Kidney (tissue), 13 donors: ENCODE measurements at regions not wholly inside any gene's neighbourhood (a gene's known extent, or its start where the extent isn't known, plus 50 kb on each side); places are given as distances from the start of the nearest gene placed in this dataset.
A peak's percentile ranks its signal among the peaks of the same experiment; 100 is the strongest.

Source experiments
- DNase-seq, 5 donors: peaks; one replicate each; pipeline ENCODE4 v3.0.0-alpha.2; 2013 to 2020
- FAIRE-seq: peaks from 2 replicates; lab custom pipeline; 2012; peaks lifted over from hg19 to GRCh38; lab: Jason Lieb, UNC
- H3K27ac ChIP-seq, 2 donors: one replicate each; pipeline ENCODE4 v1.7.0; 2013; ENCODE audit warnings: low read depth in 2 of 2, low read length in 2 of 2, inconsistent platforms in 1 of 2
- H3K27me3 ChIP-seq: one replicate; pipeline ENCODE4 v1.7.1; 2013; ENCODE audit warnings: low read length, inconsistent platforms; ENCODE audit not compliant: control insufficient read depth, insufficient read depth
- H3K36me3 ChIP-seq, 3 donors: one replicate each; pipeline versions ENCODE4 v1.7.0 to v1.7.1; 2013; ENCODE audit warnings: low read length in 3 of 3, control low read depth in 1 of 3, inconsistent platforms in 1 of 3; ENCODE audit not compliant: insufficient read depth in 3 of 3, control insufficient read depth in 2 of 3
- H3K4me1 ChIP-seq, 3 donors: one replicate each; pipeline versions ENCODE4 v1.7.0 to v1.7.1; 2013; ENCODE audit warnings: low read length in 3 of 3, inconsistent platforms in 1 of 3, low read depth in 1 of 3; ENCODE audit not compliant: control insufficient read depth in 2 of 3, insufficient read depth in 2 of 3
- H3K4me3 ChIP-seq, 3 donors: one replicate each; pipeline versions ENCODE4 v1.7.0 to v1.8.1; 2013; ENCODE audit warnings: low read length in 3 of 3, control low read depth in 1 of 3, inconsistent platforms in 1 of 3
- H3K9ac ChIP-seq, 3 donors: one replicate each; pipeline versions ENCODE4 v1.7.0 to v1.7.1; 2013; ENCODE audit warnings: low read length in 3 of 3, control low read depth in 1 of 3, inconsistent platforms in 1 of 3
- H3K9me3 ChIP-seq, 3 donors: one replicate each; pipeline versions ENCODE4 v1.7.0 to v1.7.1; 2013; ENCODE audit warnings: low read length in 3 of 3, control low read depth in 1 of 3, inconsistent platforms in 1 of 3; ENCODE audit not compliant: control insufficient read depth in 2 of 3, insufficient read depth in 1 of 3
- intact Hi-C: fragments of 100-400 bp; cut with DNase I; formaldehyde crosslinking; loops from one replicate; pipeline ENCODE4 v1.11.1; 2022
- TF ChIP-seq, protein P1 (sequence below): IDR thresholded peaks from 3 replicates; pipeline ENCODE4 v1.5.1; 2012; ENCODE audit warnings: mild to moderate bottlenecking, moderate library complexity, borderline replicate concordance; ENCODE audit not compliant: insufficient read depth; ENCODE audit errors: extremely low read depth
- donor health status: control.
- donor health status: control.
- donor health status: control.
- donor health status: control.
- donor health status: control.
- donor health status: DM: yes; HTN: yes; CAD: no.
- donor health status: Normal renal cell carcinoma (clear cell type).

DNA sequence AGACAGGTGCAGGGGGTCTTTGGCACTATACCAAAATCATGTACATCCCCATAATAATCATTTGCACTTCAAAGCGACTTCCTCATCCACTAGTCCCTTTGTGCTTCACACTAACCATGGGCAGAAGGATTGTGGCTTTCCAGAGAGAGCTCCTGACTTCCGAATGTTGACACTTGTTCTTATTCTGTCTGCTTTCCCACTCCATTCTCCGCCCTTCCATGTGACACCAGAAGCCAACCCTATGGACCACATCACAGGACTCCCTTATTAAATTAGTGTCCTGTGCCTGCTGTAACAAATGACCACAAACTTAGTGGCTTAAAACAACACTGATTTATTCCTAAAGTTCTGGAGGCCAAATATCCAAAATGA lies 91.6 kb downstream of the CMC2 start:
- TF ChIP-seq, protein P1, sequence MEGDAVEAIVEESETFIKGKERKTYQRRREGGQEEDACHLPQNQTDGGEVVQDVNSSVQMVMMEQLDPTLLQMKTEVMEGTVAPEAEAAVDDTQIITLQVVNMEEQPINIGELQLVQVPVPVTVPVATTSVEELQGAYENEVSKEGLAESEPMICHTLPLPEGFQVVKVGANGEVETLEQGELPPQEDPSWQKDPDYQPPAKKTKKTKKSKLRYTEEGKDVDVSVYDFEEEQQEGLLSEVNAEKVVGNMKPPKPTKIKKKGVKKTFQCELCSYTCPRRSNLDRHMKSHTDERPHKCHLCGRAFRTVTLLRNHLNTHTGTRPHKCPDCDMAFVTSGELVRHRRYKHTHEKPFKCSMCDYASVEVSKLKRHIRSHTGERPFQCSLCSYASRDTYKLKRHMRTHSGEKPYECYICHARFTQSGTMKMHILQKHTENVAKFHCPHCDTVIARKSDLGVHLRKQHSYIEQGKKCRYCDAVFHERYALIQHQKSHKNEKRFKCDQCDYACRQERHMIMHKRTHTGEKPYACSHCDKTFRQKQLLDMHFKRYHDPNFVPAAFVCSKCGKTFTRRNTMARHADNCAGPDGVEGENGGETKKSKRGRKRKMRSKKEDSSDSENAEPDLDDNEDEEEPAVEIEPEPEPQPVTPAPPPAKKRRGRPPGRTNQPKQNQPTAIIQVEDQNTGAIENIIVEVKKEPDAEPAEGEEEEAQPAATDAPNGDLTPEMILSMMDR = no peak
- no peak for FAIRE-seq
- Histone ChIP-seq H3K27ac (no peak overlapping the region), H3K36me3 (no peaks in the 10 kb centered on the region), H3K4me3 (no peak overlapping the region), H3K4me1 (no peaks in the 10 kb centered on the region), H3K9ac (no peak overlapping the region), H3K9me3 (peaks cover 0 to 5% (median 0%) of the 10 kb centered on the region in 3 donors), H3K27me3 (no peaks in the 10 kb centered on the region)
- no peak for DNase-seq
- intact Hi-C loops = no loop called here

DNA sequence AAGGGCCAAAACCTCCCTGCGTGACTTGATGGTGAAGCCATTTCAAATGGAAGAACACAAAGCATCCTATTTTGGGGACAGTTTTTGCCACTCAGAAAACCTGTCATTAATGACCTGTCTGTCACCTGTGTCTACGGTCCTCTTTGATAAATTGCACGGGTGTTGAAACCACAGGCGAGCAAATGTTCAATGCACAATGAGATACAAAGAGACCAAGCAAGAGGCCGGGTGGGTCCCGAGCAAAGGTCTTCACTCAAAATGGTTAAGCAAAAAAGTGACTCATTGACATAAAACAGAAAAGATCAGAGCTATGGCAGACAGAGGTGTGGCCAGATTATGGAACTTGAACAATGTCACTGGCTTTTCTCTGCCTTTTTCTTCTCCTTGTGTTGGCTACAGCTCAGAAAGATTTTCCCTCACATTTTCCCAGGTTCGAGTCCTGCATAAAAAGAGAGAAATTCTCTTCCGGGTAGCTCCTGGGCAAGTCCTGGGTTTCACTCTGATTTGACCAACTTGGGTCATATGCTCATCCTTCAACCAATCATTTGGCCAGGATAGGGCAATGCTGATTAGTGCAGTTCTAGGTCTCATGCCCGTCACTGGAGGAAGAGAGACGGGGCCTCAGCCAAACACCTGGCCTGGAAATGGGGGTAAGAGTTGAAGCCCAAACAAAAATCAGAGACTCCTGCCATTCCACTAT lies 92.2 kb downstream of the CMC2 start:
- no peak for FAIRE-seq
- intact Hi-C loops = no loop called here
- no peak overlapping the region for H3K27ac ChIP-seq

GRCh38 chr16:80913397-80913796 lies 93.3 kb downstream of the CMC2 start:
- DNase-seq (no peak), FAIRE-seq (no peak)
- no peak overlapping the region for H3K27ac ChIP-seq
- H3K9me3 ChIP-seq = peaks cover 0 to 5% (median 0%) of the 10 kb centered on the region in 3 donors
- no peaks in the 10 kb centered on the region for H3K4me1 ChIP-seq
- H3K4me3 ChIP-seq = no peak overlapping the region
- H3K36me3 ChIP-seq = no peaks in the 10 kb centered on the region
- intact Hi-C loops = no loop called here
- TF ChIP-seq, protein P1 = no peak
- no peak overlapping the region for H3K9ac ChIP-seq
- H3K27me3 ChIP-seq = no peaks in the 10 kb centered on the region

More for the DNA sequence above, 92.2 kb downstream of the CMC2 start:
- H3K4me3 ChIP-seq = no peak overlapping the region
- H3K9ac ChIP-seq = no peak overlapping the region
- H3K4me1 ChIP-seq = no peaks in the 10 kb centered on the region
- no peaks in the 10 kb centered on the region for H3K27me3 ChIP-seq
- no peaks in the 10 kb centered on the region for H3K36me3 ChIP-seq
- peak in 1 of 5 donors; percentile 17 for DNase-seq
- H3K9me3 ChIP-seq = peaks cover 0 to 5% (median 0%) of the 10 kb centered on the region in 3 donors
- TF ChIP-seq, protein P1 = no peak
